Left lung (tissue), 4 donors: ENCODE measurements at regions not wholly inside any gene's neighbourhood (a gene's known extent, or its start where the extent isn't known, plus 50 kb on each side); places are given as distances from the start of the nearest gene placed in this dataset.
"Not testable (repeated sequence)": the region's sequence is repeated elsewhere in the genome, so short reads cannot be mapped to it uniquely, and the experiment has no call there.

Source experiments
- ATAC-seq: fragments of 200-7000 bp; cut with Tn5 transposase; one replicate; pipeline ENCODE4 v1.9.1; 2020; ENCODE audit warnings: moderate library complexity
- DNase-seq, 4 donors: peaks; one replicate each; pipeline ENCODE4 v3.0.0-alpha.2; 2013 to 2020
- H3K27ac ChIP-seq, 2 donors: fragments of 200-600 bp; sonication (generic) in 1 of 2; one replicate each; pipeline versions ENCODE4 v1.5.0 to v1.8.0; 2020 to 2021
- H3K27me3 ChIP-seq, 2 donors: fragments of 200-600 bp; sonication (generic) in 1 of 2; one replicate each; pipeline versions ENCODE4 v1.5.0 to v1.8.0; 2020 to 2021
- H3K36me3 ChIP-seq, 2 donors: fragments of 200-600 bp; sonication (generic) in 1 of 2; one replicate each; pipeline versions ENCODE4 v1.5.0 to v1.8.0; 2020 to 2021
- H3K4me1 ChIP-seq, 2 donors: fragments of 200-600 bp; one replicate each; pipeline ENCODE4 v1.8.0; 2021
- H3K4me3 ChIP-seq, 2 donors: fragments of 200-600 bp; sonication (generic) in 1 of 2; one replicate each; pipeline versions ENCODE4 v1.5.0 to v1.8.0; 2020 to 2021; ENCODE audit warnings: mild to moderate bottlenecking in 1 of 2
- H3K9me3 ChIP-seq, 2 donors: fragments of 200-600 bp; sonication (generic) in 1 of 2; one replicate each; pipeline versions ENCODE4 v1.5.0 to v1.8.0; 2020 to 2021
- intact Hi-C, 2 donors: fragments of 100-400 bp; cut with DNase I; formaldehyde crosslinking; loops; one replicate each; pipeline versions ENCODE4 v1.11.2 to v1.14.2; 2022
- TF ChIP-seq, protein P1 (sequence below), 2 donors: fragments of 200-600 bp; sonication (generic) in 1 of 2; IDR thresholded peaks; one replicate each; pipeline versions ENCODE4 v1.5.0 to v1.8.0; 2021; ENCODE audit warnings: antibody characterized with exemption in 2 of 2
- donor health status: DM: no; HTN: yes; CAD: no.
- donor health status: DM: no; HTN: no; CAD: no.

DNA sequence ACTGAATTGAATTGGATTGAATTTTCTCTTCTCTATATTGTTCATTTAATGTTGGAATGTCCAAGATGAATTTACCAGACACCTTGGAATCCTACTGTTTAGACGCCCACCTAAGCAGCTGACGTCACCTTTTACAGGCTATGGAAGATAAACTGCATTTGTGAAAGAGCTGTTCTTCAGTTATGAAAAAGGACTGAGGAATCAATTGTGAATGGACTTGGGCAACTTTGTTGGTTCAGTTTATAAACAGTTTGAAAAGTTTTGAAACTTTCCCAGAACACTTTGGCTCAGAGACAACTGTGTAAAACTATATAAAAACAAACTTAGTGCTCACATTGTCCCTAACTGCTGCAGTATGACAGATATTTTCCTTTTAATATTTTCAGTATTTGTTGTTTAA is 590.8 kb upstream of the SPRY2 start:
- Histone ChIP-seq H3K4me3 (no peak overlapping the region), H3K9me3 (no peaks in the 10 kb centered on the region), H3K36me3 (no peaks in the 10 kb centered on the region), H3K4me1 (no peaks in the 10 kb centered on the region), H3K27me3 (no peaks in the 10 kb centered on the region), H3K27ac (no peak overlapping the region)
- peak in 1 of 4 donors; percentile 14 for DNase-seq
- ATAC-seq = no peak
- intact Hi-C loops = no loop called here
- TF ChIP-seq, protein P1, sequence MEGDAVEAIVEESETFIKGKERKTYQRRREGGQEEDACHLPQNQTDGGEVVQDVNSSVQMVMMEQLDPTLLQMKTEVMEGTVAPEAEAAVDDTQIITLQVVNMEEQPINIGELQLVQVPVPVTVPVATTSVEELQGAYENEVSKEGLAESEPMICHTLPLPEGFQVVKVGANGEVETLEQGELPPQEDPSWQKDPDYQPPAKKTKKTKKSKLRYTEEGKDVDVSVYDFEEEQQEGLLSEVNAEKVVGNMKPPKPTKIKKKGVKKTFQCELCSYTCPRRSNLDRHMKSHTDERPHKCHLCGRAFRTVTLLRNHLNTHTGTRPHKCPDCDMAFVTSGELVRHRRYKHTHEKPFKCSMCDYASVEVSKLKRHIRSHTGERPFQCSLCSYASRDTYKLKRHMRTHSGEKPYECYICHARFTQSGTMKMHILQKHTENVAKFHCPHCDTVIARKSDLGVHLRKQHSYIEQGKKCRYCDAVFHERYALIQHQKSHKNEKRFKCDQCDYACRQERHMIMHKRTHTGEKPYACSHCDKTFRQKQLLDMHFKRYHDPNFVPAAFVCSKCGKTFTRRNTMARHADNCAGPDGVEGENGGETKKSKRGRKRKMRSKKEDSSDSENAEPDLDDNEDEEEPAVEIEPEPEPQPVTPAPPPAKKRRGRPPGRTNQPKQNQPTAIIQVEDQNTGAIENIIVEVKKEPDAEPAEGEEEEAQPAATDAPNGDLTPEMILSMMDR (IDR thresholded peaks at IDR 0.05) = no peak

DNA sequence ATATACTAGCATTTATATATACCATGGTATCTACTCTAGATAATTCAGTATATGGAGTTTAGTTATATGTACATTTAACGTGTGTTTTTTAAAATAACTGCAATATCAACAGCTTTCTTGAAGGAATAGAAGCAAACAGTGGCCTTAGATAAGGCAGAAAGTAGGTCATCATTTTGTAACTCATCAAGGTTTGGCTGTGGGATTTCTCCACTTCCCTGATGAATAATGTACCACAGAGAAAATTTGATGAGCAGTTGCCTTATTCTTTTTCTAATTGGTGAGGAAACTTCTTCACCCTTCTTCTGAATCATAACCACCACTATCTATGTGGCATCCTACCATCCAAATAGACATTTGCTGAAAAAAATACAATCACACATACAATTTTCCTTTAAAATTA is 590.2 kb upstream of the SPRY2 start:
- H3K4me1 ChIP-seq = no peaks in the 10 kb centered on the region
- H3K27ac ChIP-seq = no peak overlapping the region
- intact Hi-C loops = no loop called here
- no peaks in the 10 kb centered on the region for H3K36me3 ChIP-seq
- DNase-seq (no peak), ATAC-seq (no peak)
- TF ChIP-seq, protein P1 (IDR thresholded peaks at IDR 0.05) = no peak
- H3K27me3 ChIP-seq = no peaks in the 10 kb centered on the region
- no peak overlapping the region for H3K4me3 ChIP-seq
- H3K9me3 ChIP-seq = no peaks in the 10 kb centered on the region

DNA sequence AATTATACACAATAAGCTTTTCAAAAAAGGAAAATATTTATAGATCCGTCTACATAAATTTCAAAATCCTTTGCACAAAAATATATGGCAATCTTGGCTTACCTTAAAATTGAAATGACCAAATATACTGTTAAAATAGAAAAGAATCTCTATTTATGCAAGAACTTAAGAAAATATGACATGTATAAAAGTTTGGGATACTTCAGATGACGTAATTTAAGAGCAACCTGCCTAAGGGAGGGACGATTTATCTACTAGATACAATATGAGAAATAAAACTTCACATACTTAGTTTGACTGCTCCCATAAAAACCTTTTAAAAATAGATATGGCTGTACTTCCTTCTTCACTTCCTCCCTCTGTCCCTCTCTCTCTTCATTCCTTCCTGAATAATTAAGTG is 587.3 kb upstream of the SPRY2 start:
- no peak for ATAC-seq
- Histone ChIP-seq H3K27me3 (no peaks in the 10 kb centered on the region), H3K4me3 (no peak overlapping the region), H3K9me3 (no peaks in the 10 kb centered on the region), H3K27ac (no peak overlapping the region), H3K36me3 (no peaks in the 10 kb centered on the region), H3K4me1 (no peaks in the 10 kb centered on the region)
- intact Hi-C loops = no loop called here
- DNase-seq = no peak
- TF ChIP-seq, protein P1 (IDR thresholded peaks at IDR 0.05) = no peak

DNA sequence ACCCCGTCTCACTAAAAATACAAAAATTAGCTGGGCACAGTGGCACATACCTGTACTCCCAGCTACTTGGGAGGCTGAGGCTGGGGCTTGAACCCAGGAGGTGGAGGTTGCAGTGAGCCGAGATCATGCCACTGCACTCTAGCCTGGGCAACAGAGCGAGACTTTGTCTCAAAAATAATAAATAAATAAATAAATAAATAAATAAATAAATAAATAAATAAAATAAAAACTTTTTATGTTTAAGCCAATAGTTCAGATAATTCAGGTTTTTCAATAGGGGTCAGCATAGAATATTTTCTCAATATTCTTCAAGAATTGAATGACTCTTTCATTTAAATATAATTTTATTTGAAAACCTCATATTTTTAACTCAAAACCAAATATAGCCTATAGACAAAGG is 585.1 kb upstream of the SPRY2 start:
- H3K4me1 ChIP-seq, H3K27ac ChIP-seq, H3K36me3 ChIP-seq, DNase-seq, intact Hi-C loops, ATAC-seq, H3K4me3 ChIP-seq, H3K27me3 ChIP-seq, H3K9me3 ChIP-seq: not testable (repeated sequence)

DNA sequence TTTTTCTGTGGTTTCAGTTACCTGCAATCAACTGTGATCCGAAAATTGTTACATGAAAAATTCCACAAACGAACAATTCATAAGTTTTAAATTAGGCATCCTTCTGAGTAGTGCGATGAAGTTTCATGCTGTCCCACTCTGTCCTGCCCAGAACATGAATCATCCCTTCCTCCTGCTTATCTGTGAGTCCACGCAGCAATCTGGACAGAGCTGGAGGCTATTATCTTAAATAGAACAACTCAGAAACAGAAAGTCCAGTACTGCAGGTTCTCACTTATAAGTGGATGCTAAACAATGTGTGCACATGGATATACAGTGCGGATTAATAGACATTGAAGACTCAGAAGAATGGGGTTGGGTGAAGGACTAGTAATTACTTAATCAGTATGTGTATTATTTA is 583.7 kb upstream of the SPRY2 start:
- Histone ChIP-seq H3K9me3 (no peaks in the 10 kb centered on the region), H3K4me1 (no peaks in the 10 kb centered on the region), H3K27me3 (no peaks in the 10 kb centered on the region), H3K36me3 (no peaks in the 10 kb centered on the region), H3K4me3 (no peak overlapping the region), H3K27ac (no peak overlapping the region)
- intact Hi-C loops = no loop called here
- no peak for ATAC-seq
- DNase-seq = no peak
- TF ChIP-seq, protein P1 (IDR thresholded peaks at IDR 0.05) = no peak

DNA sequence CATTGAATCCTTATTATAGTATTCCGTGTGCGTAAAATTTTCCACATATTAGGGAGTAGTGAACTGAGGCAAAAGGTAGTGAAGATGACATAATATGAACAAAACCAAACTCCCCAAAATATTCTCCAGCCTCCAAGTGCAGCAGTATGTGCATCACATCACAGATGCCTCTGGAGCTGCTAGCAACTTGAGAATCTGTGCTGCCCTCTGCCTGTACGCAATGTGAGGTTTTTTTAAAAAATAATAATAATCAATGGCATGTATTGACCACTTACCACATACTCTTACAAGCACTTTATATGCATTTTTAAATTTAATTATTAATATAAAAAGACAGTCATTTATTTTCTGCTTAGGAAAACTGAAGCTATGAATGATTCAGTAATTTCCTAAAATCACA is 583.0 kb upstream of the SPRY2 start:
- DNase-seq (peak in 1 of 4 donors; percentile 15), ATAC-seq (no peak)
- Histone ChIP-seq H3K4me3 (no peak overlapping the region), H3K4me1 (no peaks in the 10 kb centered on the region), H3K36me3 (no peaks in the 10 kb centered on the region), H3K27me3 (no peaks in the 10 kb centered on the region), H3K9me3 (no peaks in the 10 kb centered on the region), H3K27ac (no peak overlapping the region)
- TF ChIP-seq, protein P1 (IDR thresholded peaks at IDR 0.05) = no peak
- intact Hi-C loops = no loop called here
